Tibial nerve (tissue), 3 donors: ENCODE measurements at regions not wholly inside any gene's neighbourhood (a gene's known extent, or its start where the extent isn't known, plus 50 kb on each side); places are given as distances from the start of the nearest gene placed in this dataset.

Experiments
- POLR2A ChIP-seq, 2 donors: fragments of 450-650 bp; IDR thresholded peaks; one replicate each; pipeline ENCODE4 v1.6.1; 2017; ENCODE audit warnings: antibody characterized with exemption in 2 of 2, mild to moderate bottlenecking in 2 of 2, moderate library complexity in 2 of 2
- TF ChIP-seq, protein P1 (sequence below), 5 experiments: fragments of 200-600 bp in 3 of 5; fragments of 450-650 bp in 2 of 5; sonication (generic) in 3 of 5; IDR thresholded peaks; one replicate each; pipeline ENCODE4 v1.5.1; 2016 to 2019; ENCODE audit warnings: antibody characterized with exemption in 5 of 5, mild to moderate bottlenecking in 3 of 5, moderate library complexity in 2 of 5

GRCh38 chr15:95699578-95699977, 630.9 kb upstream of the NR2F2 start:
- TF ChIP-seq, protein P1, sequence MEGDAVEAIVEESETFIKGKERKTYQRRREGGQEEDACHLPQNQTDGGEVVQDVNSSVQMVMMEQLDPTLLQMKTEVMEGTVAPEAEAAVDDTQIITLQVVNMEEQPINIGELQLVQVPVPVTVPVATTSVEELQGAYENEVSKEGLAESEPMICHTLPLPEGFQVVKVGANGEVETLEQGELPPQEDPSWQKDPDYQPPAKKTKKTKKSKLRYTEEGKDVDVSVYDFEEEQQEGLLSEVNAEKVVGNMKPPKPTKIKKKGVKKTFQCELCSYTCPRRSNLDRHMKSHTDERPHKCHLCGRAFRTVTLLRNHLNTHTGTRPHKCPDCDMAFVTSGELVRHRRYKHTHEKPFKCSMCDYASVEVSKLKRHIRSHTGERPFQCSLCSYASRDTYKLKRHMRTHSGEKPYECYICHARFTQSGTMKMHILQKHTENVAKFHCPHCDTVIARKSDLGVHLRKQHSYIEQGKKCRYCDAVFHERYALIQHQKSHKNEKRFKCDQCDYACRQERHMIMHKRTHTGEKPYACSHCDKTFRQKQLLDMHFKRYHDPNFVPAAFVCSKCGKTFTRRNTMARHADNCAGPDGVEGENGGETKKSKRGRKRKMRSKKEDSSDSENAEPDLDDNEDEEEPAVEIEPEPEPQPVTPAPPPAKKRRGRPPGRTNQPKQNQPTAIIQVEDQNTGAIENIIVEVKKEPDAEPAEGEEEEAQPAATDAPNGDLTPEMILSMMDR (IDR thresholded peaks at IDR 0.05) = no peak
- no peak for TF ChIP-seq POLR2A (IDR thresholded peaks at IDR 0.05)
